NCI-H446 (cell line): ENCODE measurements at regions not wholly inside any gene's neighbourhood (a gene's known extent, or its start where the extent isn't known, plus 50 kb on each side); places are given as distances from the start of the nearest gene placed in this dataset.
"Not testable (repeated sequence)": the region's sequence is repeated elsewhere in the genome, so short reads cannot be mapped to it uniquely, and the experiment has no call there.

ENCODE experiments used
- DNase-seq, 2 experiments: peaks; one replicate each; lab custom pipeline; 2025; lab: John Stamatoyannopoulos, UW

DNA sequence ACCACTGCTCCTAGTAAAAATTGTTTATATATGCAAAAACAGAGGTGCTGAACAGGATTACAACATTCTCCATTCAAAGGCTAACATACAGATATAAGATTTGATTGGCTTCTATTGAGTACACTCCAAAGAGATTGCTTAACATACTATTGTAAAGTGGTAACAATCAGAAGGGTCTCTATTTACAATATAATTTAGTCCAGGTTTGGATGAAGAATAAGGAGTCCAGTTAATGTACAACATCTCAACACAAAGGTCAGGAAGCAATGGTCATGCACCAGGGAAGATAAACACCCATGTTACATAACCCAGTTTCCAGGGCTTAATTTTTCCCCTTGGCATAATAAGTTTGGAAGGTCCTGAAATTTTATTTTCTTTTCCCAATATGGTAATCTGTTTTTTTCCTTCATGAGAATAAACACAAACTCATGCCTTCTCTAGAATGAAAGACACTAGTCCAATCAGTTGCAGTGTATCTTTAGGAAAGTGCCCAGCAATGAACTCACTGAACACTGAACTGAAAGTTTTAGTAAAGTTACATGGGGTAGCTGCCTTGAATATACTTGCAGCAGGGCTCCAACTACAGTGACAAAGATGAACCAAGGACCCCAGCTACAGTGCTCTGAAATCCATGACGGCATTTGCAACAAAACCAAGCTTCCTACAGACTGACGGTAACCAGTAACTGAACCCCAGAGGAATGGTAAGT is 255.3 kb upstream of the GJE1 start:
- no peak for DNase-seq

GRCh38 chr6:141874930-141875602 is 257.7 kb upstream of the GJE1 start:
- no peak for DNase-seq

GRCh38 chr6:141869509-141869908 is 263.2 kb upstream of the GJE1 start:
- DNase-seq, result not testable (repeated sequence)

GRCh38 chr6:141867767-141868166 is 265.0 kb upstream of the GJE1 start:
- no peak for DNase-seq

DNA sequence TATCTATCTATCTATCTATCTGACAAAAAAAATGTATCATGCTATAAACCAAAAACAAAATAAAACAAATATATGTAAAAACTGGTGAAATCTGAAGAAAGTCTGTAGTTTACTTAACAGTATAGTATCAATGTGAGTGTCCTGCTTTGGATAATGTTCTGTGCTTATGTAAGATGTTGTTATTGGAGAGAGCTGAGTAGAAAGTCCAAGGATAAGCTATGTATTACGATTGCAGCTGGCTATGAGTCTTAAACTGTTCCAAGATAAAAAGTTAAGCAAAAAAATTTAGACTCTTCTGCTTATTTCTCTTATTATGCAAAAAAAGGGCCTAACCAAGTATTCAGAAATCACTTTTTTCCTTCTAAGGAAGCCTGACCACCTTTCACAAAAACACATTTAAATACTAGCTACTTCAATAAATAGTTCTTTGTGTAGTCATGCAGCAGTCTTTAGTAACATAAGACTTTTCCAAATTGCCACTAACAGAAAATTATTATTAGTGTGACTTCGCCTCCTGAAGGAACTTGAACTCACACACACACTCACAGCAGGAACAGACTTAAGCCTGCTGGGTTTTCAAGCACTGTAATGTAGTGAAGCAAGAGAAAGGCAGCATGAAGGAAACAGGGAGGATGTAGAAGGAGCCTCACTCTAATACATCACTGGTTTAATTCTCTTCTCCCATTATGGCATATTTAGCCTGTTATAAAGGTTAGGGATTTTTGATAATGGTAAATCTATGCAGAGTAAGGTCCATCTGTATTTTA is 265.8 kb upstream of the GJE1 start:
- DNase-seq, result no peak

DNA sequence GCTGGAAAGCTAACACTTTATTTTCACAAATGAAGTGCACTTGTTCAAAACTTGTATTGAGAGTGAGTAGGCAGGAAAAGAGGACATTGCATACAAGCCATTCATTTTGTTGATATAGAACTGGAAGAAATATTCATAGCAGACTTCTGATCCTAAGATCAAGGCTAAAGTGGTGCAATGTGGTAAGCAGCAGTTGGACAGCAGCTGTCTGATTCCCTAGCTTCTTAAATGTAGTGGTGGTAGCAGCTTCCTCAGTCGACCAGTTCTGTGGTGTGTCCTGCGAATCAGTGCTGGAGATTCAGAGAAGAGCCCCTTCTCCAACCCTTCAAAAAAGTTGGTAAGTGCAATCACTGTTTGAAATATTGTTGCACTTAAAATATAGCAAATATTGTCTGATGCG is 281.7 kb upstream of the GJE1 start:
- no peak for DNase-seq

DNA sequence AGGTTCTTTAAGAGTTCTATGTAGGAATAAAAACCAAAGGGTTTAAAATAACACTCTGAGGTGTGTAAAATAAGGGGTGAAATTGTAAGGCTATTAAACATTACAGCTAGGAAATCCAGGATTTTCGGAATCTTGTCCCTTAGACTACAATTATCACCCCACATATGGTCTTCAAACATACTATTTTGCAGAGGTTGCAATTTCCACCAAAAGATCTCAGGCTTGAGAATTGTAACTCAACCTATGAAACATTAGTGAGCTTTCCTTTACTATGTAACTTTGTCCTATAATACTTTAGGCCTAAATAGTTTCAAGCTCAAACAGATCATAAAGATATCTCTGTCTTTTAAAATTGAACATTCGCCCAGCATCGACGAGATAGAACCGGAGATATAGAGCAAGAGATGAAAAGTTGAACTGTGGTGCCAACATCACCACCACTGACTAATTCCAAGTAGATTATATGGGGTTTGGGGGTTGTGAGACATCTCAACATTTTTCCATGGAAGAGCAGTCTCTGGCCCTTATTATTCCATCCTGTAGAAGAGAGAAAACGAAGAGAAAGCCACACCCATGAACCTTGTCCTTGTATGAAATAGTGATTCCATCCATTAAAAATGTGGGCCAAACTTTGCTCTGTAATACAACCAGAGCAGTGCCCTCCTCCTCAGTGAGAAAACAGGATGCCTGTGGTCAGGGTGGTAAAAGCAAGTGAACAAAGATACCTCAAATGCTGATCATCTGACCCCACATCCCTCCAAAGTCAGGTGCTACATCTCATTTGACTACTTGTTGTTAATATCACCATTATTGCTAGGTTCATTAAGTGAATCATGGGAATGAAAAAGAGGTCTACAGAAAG is 284.5 kb upstream of the GJE1 start:
- DNase-seq, result no peak

GRCh38 chr6:141846639-141847038 is 286.1 kb upstream of the GJE1 start:
- no peak for DNase-seq

DNA sequence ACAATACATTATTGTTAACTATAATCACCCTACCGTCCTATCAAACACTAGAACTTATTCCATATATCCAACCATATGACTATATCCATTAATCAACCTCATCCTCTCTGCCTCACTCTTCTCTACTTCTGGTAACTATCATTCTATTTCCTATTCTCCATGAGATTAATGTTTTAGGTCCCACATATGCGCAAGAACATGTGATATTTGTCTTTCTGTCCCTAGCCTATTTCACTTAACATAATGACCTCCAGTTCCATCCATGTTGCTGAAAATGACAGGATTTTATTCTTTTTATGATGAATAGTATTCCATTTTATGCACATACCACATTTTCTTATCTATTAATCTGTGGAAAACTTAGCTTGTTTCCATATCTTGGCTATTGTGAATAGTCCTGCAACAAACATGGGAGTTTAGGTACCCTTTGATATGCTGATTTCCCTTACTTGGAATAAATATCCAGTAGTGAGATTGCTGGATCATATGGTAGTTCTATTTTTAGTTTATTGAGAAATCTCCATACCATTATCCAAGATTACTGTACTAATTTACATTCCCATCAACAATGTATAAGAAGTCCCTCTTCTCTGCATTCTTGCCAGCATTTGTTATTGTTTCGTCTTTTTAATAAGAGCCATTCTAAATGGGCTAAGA is 289.4 kb upstream of the GJE1 start:
- DNase-seq, result no peak

- no peak for DNase-seq
Measured at GRCh38 chr6:141833001-141833655, 299.6 kb upstream of the GJE1 start.

DNA sequence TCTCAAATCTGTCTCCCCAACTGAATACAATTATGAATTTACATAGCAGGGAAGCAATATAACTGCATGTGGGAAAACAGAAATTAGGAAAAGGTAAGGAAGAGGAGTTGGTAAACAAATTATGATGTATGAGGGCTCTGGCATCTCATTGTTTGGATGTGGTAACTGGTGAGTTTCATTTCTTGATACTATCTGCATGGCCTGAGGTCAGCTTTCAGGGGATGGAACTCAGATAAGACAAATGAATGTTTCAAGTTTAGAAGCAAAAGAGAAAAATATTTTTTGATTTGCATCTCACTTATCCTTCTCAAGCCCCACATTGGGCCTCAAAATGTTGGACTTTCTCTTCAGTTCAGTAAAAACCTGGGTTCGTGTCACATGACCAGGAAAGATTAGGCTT is 302.2 kb upstream of the GJE1 start:
- no peak for DNase-seq

- no peak for DNase-seq
Measured at GRCh38 chr6:141829566-141830360, 303.0 kb upstream of the GJE1 start.

DNA sequence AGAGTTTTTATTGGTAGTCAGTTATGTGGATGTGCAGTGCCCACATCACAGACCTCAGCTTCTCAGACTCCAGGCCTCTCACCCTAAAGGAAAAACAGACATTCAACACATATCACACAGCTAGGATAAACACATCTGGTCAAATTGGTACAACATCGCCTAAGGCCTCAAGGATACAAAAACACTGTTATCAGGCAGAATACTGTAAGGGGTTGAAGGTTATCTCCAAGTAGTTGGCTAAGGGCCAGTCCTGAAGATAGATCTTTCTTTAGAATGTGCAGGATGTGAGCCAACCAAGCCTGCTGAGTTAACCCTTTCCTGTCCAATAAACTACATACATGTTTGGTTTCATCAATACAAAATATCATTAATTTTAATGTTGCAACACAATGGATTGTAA is 308.4 kb upstream of the GJE1 start:
- no peak for DNase-seq

DNA sequence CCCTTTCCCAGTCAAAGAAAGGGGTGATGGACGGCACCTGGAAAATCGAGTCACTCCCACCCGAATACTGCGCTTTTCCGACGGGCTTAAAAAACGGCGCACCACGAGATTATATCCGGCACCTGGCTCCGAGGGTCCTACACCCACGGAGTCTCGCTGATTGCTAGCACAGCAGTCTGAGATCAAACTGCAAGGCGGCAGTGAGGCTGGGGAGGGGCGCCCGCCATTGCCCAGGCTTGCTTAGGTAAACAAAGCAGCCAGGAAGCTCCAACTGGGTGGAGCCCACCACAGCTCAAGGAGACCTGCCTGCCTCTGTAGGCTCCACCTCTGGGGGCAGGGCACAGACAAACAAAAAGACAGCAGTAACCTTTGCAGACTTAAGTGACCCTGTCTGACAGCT is 317.7 kb upstream of the GJE1 start:
- DNase-seq, result not testable (repeated sequence)

DNA sequence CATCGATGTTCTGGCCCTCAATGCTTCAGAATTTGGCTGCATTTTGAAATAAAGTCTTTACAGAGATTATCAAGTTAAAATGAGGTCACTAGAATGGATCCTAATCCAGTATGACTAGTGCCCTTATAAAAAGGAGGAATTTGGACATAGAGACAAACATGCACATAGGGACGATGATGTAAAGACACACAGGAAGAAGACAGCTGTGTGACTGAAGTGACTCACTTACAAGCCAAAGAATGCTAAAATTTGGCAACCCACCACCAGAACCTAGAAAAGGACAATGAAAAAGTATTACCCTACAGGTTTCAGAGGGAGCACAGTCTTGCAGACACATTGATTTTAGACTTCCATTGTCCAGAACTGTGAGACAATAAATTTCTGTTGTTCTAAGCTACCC is 322.8 kb upstream of the GJE1 start:
- no peak for DNase-seq

GRCh38 chr6:141808662-141809061 is 324.1 kb upstream of the GJE1 start:
- no peak for DNase-seq

- DNase-seq, result not testable (repeated sequence)
Measured at GRCh38 chr6:141800973-141801372, 331.8 kb upstream of the GJE1 start.

GRCh38 chr6:141790921-141791320 is 341.8 kb upstream of the GJE1 start:
- no peak for DNase-seq

GRCh38 chr6:141788096-141788495 is 344.6 kb upstream of the GJE1 start:
- DNase-seq, result no peak

GRCh38 chr6:141783585-141783984 is 349.1 kb upstream of the GJE1 start:
- DNase-seq, result no peak
